HuH-7.5 (cell line): ENCODE measurements at regions not wholly inside any gene's neighbourhood (a gene's known extent, or its start where the extent isn't known, plus 50 kb on each side); places are given as distances from the start of the nearest gene placed in this dataset.

ENCODE experiments used
- DNase-seq: peaks from one replicate; pipeline ENCODE4 v3.0.0; 2011; ENCODE audit warnings: low spot score

- no peak for DNase-seq
These were observed 177.6 kb downstream of the HHIPL2 start for GRCh38 chr1:222370081-222370912.

GRCh38 chr1:222369148-222369547 lies 178.8 kb downstream of the HHIPL2 start:
- no peak for DNase-seq

DNA sequence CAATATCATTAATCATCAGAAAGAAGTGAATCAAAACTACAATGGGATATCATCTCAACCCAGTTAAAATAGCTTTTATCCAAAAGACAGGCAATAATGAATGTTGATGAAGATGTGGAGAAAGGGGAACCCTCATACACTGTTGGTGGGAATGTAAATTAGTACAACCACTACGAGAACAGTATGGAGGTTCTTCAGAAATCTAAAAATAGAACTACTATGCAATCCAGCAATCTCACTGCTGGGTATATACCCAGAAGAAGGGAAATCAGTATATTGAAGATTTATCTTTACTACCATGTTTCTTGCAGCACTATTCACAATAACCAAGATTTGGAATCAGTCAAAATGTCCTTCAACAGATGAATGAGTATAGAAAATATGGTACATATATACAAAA lies 189.8 kb downstream of the HHIPL2 start:
- no peak for DNase-seq

GRCh38 chr1:222357252-222357651 lies 190.7 kb downstream of the HHIPL2 start:
- no peak for DNase-seq

- DNase-seq, result no peak
These were observed 200.3 kb downstream of the HHIPL2 start for GRCh38 chr1:222347627-222348026.

GRCh38 chr1:222346955-222347354 lies 200.9 kb downstream of the HHIPL2 start:
- no peak for DNase-seq

DNA sequence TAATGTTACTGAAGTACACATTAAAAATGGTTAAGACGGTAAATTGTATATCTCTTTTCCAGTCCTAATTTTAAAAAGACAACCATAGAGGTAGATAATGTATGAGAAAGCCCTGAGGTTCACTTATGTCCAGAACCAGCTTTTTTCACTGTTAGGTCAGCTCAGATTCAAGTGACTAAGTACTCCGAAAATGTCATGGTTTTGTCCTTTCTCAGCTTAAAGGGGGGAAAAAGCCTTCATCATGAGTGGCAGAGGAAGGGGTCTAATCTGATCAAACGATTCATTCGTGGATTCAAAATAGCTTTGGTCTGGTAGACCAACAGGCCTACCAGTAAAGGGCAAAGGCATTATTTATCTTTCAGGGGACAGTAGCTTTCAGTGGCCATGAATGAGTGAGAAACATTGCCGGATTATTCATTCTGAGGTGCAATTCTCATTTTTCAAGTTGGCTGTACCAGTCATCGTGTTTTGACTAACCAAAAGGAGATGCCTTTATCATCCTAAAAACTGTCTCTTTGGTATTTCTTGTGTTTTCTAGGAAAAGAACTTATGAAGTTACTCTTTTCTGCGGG lies 208.4 kb downstream of the HHIPL2 start:
- DNase-seq, result no peak

- no peak for DNase-seq
These were observed 212.3 kb downstream of the HHIPL2 start for GRCh38 chr1:222335586-222335985.

DNA sequence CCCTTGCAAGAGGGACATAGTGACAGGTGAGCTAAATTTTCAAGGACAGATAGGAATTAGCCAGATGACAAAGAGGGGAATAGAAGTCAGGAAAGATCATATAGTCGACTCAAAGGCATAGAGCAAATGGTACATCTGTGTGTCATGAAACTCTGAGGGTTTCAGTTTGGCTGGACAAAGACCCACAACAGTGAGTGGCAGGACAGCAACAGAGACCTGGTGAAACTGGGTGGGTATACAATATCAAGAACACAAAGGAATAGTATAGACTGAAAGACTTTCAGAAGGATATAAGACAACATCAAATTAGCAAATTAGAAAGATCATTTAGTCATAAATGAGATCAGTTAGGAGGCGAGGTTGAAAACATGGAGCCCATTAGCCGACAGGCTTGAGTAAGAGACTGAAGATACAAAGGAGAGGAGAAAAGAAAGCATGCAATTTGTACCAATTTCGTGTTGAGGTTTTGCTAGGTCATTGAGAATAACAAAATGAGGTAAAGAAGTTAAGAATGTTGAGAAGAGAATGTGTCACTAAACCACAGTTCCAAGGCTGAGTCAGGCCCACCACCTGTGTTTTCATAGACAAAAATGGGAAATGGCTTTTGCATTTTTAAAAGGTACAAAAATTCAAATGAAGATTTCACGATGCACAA lies 213.8 kb downstream of the HHIPL2 start:
- DNase-seq, result no peak

DNA sequence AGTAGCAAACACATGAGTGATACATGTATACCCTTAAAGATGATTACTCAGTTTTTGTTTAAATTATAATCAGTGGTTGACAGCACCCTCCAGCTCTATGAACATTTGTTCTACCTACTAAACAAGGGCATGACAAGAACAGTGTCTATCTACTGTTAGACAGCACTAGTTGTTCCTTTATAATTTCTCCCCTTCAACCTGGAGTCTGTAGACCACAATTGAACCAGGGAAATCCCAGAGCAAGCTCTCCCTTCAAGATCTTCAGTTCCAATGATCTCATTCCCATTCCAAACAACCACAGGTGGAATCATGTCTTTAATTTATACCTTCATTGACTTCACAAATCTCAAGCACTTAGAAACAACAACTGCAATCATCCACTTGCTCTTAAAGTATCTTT lies 216.1 kb downstream of the HHIPL2 start:
- DNase-seq, result no peak

- no peak for DNase-seq
These were observed 216.6 kb downstream of the HHIPL2 start for GRCh38 chr1:222331340-222331739.

DNA sequence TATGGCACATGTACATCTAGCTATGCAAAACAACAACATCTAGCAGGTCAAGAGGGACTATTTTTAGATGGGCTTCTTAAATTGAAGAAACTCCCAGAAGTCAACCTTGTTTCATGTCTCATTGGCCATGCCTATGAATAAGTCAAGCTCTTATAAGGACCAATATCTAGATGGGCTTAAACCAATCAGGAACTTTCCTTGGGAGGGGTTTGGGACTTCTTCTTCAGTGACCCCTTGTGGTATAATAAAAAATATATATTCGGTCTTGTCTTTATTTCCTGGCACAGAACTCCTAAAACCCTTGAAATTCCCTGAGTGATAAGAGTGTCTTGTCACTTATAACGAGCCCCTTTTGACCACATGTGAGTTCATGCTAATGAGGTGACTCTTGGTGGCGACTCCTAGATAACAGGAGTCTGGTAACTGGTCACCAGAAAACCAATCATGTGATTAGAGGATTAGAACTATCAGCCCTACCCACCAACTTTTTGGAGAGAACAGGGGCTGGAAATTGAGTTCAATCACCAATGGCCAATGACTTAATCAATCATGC lies 218.3 kb downstream of the HHIPL2 start:
- no peak for DNase-seq

DNA sequence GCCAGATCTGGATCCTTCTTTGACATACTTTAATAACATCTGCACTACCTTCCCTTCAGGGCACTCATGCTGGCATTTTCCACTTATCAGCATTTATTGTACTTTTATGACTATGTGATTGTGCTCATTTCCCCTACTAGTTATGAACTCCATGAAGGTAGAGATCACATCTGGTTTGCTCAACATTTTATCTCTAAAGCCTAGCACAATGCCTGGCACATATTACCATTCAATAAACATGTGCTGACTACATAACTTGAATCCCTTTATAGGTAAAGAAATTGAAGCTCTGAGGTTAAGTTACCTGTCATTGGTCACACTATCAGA lies 221.2 kb downstream of the HHIPL2 start:
- no peak for DNase-seq

DNA sequence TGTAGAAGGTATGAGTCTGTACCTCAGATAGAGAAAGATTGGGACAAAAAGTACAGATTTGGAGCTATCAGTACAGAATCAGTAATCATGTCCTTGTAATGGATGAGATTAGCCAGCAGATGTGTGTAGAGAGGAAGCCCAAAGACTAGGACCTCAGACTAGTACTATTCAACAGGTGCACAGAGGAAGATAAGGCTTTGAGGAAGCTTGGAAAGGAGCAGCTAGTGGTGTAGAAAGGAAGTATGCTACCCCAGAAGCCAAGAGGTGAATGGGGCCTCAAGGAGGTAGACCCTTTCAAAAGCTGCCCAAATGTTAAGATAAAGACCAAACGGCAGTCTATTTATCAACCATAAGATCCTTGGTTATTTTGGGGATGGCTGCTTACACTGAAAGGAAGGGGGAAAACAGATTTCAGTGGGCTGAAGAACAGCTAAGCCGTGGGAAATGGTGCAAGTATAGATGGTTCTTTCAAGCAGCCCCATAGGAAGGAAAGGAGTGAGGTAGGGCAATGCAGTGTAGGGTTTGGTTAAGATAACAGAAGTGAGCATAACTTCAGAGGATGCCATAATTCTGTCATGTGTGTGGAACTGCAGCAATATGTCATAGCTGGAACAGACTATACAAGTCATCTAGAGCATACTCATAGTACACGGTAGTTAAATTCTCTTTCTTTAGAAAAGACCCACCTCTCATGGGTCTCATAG lies 221.7 kb downstream of the HHIPL2 start:
- DNase-seq, result no peak

DNA sequence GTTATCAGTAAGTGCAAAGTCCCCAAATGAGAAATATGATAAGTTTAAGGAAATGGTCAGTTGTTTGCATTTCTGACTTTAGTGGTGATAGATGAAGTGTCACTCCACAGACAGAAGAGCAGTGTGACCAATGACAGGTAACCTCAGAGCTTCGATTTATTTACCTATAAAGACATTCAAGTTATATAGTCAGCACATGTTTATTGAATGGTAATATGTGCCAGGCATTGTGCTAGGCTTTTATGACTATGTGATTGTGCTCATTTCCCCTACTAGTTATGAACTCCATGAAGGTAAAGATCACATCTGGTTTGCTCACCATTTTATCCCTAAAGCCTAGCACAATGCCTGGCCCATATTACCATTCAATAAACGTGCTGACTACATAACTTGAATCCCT lies 222.4 kb downstream of the HHIPL2 start:
- no peak for DNase-seq

DNA sequence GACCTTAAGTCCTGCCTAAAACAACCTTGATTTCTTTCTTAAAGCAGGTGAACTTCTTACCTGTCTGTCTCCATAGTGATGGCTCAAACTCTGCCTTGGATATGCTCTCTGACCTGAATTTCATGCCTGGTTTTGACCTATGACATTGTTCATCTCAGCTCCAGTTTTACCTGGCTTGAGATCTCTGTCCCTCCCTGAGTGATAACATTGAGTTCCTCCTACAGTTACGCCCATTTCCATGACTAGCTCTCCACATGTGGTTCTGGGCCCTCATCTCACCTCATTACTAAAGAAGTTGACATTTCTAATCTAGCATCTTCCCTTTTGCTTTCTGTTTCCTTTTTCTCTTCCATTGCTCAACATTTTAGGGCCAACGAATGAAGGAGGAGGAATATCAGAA lies 233.1 kb downstream of the HHIPL2 start:
- no peak for DNase-seq

GRCh38 chr1:222310836-222311235 lies 237.1 kb downstream of the HHIPL2 start:
- no peak for DNase-seq

DNA sequence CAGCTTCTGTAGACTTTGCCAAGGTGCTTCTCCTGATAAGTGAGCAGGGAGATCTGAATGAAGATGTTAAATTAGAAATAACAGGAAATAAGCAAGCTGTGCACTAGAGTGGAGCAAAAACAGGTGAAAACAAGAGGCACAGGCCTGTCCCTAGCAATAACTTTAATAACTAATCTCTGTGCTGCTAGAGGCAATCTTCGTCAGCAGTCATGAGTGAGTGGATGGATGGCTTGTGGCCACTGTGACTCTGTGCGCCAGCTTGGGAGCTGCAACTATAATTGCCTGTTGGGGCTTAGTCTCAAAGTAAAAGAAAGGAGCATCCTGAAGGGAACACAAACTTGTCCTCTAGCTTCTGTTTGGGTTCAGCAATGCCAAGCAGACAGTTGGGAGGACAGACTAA lies 240.3 kb downstream of the HHIPL2 start:
- no peak for DNase-seq

- DNase-seq, result no peak
These were observed 241.4 kb downstream of the HHIPL2 start for GRCh38 chr1:222306512-222306911.

DNA sequence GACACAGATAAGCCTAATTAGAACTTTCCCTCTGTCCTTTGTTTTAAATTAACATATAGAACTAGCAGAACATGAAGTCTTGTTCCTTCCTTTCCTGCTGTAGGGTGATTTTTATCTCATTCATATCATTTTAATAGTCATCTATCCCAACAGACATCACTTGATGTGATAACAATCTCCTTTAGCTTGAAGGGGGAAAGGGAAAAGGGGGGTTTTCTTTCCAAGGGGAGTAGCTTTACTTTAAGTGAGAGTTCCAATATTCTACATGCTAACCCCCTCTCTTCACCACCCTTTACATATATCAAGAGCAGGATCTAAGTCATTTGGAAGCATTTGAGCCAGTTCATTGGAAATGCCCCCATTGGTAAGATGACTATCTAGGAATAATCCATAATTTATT lies 241.9 kb downstream of the HHIPL2 start:
- no peak for DNase-seq

DNA sequence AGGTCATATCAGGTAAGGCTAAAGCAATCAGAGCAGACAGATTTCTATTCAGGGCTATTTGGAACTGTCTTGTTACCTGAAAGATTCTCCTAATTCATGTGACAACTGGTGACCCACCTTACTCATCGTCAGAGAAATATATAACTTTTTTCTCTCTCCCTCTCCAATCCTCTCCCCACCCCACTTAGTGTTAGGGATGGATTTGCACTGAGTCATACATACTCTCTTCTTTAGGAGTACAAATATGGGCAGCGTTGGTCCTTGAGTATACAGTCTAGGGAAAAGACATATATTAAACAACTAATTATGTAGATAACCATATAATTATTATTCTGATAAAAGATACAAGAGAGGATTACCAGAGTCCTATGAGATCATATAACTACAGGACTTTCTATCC lies 246.3 kb downstream of the HHIPL2 start:
- no peak for DNase-seq

DNA sequence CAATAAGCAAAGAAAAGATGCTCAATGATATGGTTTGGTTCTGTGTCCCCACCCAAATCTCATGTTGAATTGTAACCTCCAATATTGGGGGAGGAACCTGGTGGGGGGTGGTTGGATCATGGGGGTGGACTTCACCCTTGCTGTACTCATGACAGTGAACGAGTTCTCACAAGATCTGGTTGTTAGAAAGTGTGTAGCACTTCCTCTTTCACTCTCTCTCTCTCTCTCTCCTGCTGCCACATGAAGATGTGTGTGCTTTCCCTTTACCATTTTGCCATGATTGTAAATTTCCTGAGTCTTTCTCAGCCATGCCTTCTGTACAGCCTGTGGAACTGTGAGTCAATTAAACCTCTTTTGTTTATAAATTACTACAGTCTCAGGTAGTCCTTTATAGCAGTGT lies 248.4 kb downstream of the HHIPL2 start:
- no peak for DNase-seq

DNA sequence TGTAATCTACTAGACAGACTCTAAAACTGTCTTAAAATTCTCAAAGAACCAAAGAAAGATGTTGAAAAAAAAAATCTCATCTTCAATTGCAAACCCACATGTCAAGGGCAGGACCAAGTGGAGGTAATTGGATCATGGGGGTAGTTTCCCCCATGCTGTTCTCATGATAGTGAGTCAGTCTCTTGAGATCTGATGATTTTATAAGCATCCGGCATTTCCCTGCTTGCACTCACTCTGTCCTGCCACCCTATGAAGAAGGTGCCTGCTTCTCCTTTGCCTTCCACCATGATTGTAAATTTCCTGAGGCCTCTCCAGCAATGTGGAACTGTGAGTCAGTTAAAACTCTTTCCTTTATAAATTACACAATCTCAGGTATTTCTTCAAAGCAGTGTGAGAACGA lies 257.0 kb downstream of the HHIPL2 start:
- DNase-seq, result no peak
